Glutamatergic neuron (in vitro differentiated cells): ENCODE measurements at regions not wholly inside any gene's neighbourhood (a gene's known extent, or its start where the extent isn't known, plus 50 kb on each side); places are given as distances from the start of the nearest gene placed in this dataset.
A peak's percentile ranks its signal among the peaks of the same experiment; 100 is the strongest.

Source experiments
- DNase-seq: peaks from one replicate; pipeline ENCODE4 v3.0.0; 2022
- H3K27ac Mint-ChIP-seq: one replicate; pipeline ENCODE4 v1.8.0; 2020; ENCODE audit warnings: mild to moderate bottlenecking, mixed read lengths, inconsistent platforms; ENCODE audit not compliant: unreplicated experiment
- H3K27me3 Mint-ChIP-seq: one replicate; pipeline ENCODE4 v1.8.0; 2020; ENCODE audit warnings: mild to moderate bottlenecking, moderate library complexity, mixed read lengths, inconsistent platforms; ENCODE audit not compliant: unreplicated experiment
- H3K36me3 Mint-ChIP-seq: one replicate; pipeline ENCODE4 v1.8.0; 2020; ENCODE audit warnings: mild to moderate bottlenecking, mixed read lengths, inconsistent platforms; ENCODE audit not compliant: unreplicated experiment
- H3K4me1 Mint-ChIP-seq: one replicate; pipeline ENCODE4 v1.8.0; 2020; ENCODE audit warnings: mild to moderate bottlenecking, low read depth, mixed read lengths, inconsistent platforms; ENCODE audit not compliant: unreplicated experiment
- H3K4me3 Mint-ChIP-seq: one replicate; pipeline ENCODE4 v1.8.0; 2020; ENCODE audit warnings: mild to moderate bottlenecking, mixed read lengths, inconsistent platforms; ENCODE audit not compliant: unreplicated experiment
- H3K9me3 Mint-ChIP-seq: one replicate; pipeline ENCODE4 v1.8.0; 2020; ENCODE audit warnings: mild to moderate bottlenecking, moderate library complexity, mixed read lengths, inconsistent platforms; ENCODE audit not compliant: unreplicated experiment
- TF ChIP-seq, protein P1 (sequence below): fragments of 200-600 bp; sonication (generic); IDR thresholded peaks from one replicate; pipeline ENCODE4 v1.5.0; 2021; ENCODE audit not compliant: partially characterized antibody, unreplicated experiment

GRCh38 chr2:189252991-189253675 is 73.6 kb upstream of the COL5A2 start:
- Mint-ChIP-seq H3K4me3 (no peak overlapping the region), H3K27ac (no peak overlapping the region), H3K4me1 (peaks cover 10% of the 10 kb centered on the region), H3K27me3 (no peaks in the 10 kb centered on the region), H3K9me3 (no peaks in the 10 kb centered on the region), H3K36me3 (no peaks in the 10 kb centered on the region)
- TF ChIP-seq, protein P1, sequence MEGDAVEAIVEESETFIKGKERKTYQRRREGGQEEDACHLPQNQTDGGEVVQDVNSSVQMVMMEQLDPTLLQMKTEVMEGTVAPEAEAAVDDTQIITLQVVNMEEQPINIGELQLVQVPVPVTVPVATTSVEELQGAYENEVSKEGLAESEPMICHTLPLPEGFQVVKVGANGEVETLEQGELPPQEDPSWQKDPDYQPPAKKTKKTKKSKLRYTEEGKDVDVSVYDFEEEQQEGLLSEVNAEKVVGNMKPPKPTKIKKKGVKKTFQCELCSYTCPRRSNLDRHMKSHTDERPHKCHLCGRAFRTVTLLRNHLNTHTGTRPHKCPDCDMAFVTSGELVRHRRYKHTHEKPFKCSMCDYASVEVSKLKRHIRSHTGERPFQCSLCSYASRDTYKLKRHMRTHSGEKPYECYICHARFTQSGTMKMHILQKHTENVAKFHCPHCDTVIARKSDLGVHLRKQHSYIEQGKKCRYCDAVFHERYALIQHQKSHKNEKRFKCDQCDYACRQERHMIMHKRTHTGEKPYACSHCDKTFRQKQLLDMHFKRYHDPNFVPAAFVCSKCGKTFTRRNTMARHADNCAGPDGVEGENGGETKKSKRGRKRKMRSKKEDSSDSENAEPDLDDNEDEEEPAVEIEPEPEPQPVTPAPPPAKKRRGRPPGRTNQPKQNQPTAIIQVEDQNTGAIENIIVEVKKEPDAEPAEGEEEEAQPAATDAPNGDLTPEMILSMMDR: no peak
- no peak for DNase-seq

DNA sequence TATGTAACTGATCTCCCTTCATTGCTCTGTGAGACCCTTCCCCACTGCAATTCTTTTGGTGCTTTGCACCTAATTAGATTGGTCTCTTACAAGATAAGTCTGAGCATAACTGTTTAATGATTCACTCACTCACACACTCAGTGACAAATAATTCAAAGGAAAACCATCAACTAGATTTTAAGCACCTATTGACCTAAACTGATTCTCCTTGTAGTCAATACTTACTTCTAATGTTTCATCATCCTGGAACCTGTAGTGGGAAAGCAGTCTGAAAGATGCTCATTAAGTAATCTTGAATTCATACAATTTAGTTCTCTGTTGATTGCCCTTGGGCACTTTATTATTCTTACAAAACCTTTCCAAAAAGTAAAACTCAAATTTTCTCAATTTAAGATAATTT is 74.3 kb upstream of the COL5A2 start:
- TF ChIP-seq, protein P1: no peak
- H3K27me3 Mint-ChIP-seq: no peaks in the 10 kb centered on the region
- no peak overlapping the region for H3K27ac Mint-ChIP-seq
- H3K4me3 Mint-ChIP-seq: no peak overlapping the region
- H3K36me3 Mint-ChIP-seq: no peaks in the 10 kb centered on the region
- no peaks in the 10 kb centered on the region for H3K9me3 Mint-ChIP-seq
- peaks cover 10% of the 10 kb centered on the region for H3K4me1 Mint-ChIP-seq
- no peak for DNase-seq

GRCh38 chr2:189254268-189254883 is 74.8 kb upstream of the COL5A2 start:
- Mint-ChIP-seq H3K9me3 (no peaks in the 10 kb centered on the region), H3K27ac (peak overlapping the region; percentile 44), H3K4me3 (no peak overlapping the region), H3K27me3 (no peaks in the 10 kb centered on the region), H3K4me1 (peaks cover 10% of the 10 kb centered on the region), H3K36me3 (no peaks in the 10 kb centered on the region)
- TF ChIP-seq, protein P1: no peak
- DNase-seq: peak; percentile 16

DNA sequence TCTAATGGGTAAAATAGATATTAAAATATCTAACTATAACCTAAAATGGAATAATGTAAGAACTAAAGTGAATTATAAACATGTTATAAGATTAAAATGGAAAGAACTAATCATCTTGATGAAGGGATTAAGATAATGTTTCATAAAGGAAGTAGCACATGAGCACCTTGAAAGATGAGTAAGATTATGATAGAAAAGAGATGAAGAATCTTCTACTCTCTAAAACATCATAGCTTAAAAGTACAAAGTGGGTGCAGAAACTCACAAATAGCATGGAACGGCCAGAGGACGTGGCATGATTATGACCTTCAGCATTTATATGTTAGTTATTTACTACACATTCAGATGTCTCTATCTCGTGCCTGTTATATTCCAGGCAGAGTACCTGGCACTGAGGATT is 76.2 kb upstream of the COL5A2 start:
- DNase-seq: no peak
- peaks cover 12% of the 10 kb centered on the region for H3K4me1 Mint-ChIP-seq
- no peaks in the 10 kb centered on the region for H3K36me3 Mint-ChIP-seq
- no peak overlapping the region for H3K4me3 Mint-ChIP-seq
- TF ChIP-seq, protein P1: no peak
- no peaks in the 10 kb centered on the region for H3K9me3 Mint-ChIP-seq
- no peaks in the 10 kb centered on the region for H3K27me3 Mint-ChIP-seq
- no peak overlapping the region for H3K27ac Mint-ChIP-seq
